Loucy (cell line): ENCODE measurements at regions not wholly inside any gene's neighbourhood (a gene's known extent, or its start where the extent isn't known, plus 50 kb on each side); places are given as distances from the start of the nearest gene placed in this dataset.
"Not testable (repeated sequence)": the region's sequence is repeated elsewhere in the genome, so short reads cannot be mapped to it uniquely, and the experiment has no call there.

Experiments
- H2AFZ ChIP-seq: fragments of 200-600 bp; sonication (generic); 2 replicates; pipeline ENCODE4 v1.6.0; 2016; ENCODE audit warnings: antibody characterized with exemption, mild to moderate bottlenecking, low read length, moderate library complexity
- H3F3A ChIP-seq: fragments of 200-600 bp; 2 replicates; pipeline ENCODE4 v1.6.0; 2016; ENCODE audit warnings: antibody characterized with exemption, low read depth, mild to moderate bottlenecking
- H3K27me3 ChIP-seq: fragments of 200-600 bp; sonication (generic); 2 replicates; pipeline ENCODE4 v1.6.1; 2014; ENCODE audit warnings: low read length, mild to moderate bottlenecking; ENCODE audit not compliant: insufficient read depth, poor library complexity, severe bottlenecking
- H3K36me3 ChIP-seq: fragments of 200-600 bp; sonication (generic); 2 replicates; pipeline ENCODE4 v1.6.1; 2016; ENCODE audit warnings: low read length; ENCODE audit not compliant: insufficient read depth
- H3K4me1 ChIP-seq: fragments of 200-600 bp; sonication (generic); 2 replicates; pipeline ENCODE4 v1.5.1; 2014; ENCODE audit warnings: low read length, mild to moderate bottlenecking; ENCODE audit not compliant: insufficient read depth, poor library complexity, severe bottlenecking
- H3K4me2 ChIP-seq: fragments of 200-600 bp; sonication (generic); 2 replicates; pipeline ENCODE4 v1.6.0; 2014; ENCODE audit warnings: antibody characterized with exemption, low read length, low read depth, mild to moderate bottlenecking; ENCODE audit not compliant: poor library complexity, severe bottlenecking
- H3K4me3 ChIP-seq: fragments of 200-600 bp; sonication (generic); 2 replicates; pipeline ENCODE4 v1.5.1; 2014; ENCODE audit warnings: low read length, mild to moderate bottlenecking, mixed read lengths; ENCODE audit not compliant: poor library complexity, severe bottlenecking
- H3K79me2 ChIP-seq: fragments of 200-600 bp; sonication (generic); 2 replicates; pipeline ENCODE4 v1.6.1; 2014; ENCODE audit warnings: low read length; ENCODE audit not compliant: insufficient read depth
- H3K9ac ChIP-seq: fragments of 200-600 bp; sonication (generic); 2 replicates; pipeline ENCODE4 v1.6.0; 2014; ENCODE audit warnings: mild to moderate bottlenecking, low read depth, low read length, moderate library complexity; ENCODE audit not compliant: poor library complexity, severe bottlenecking
- H3K9me2 ChIP-seq: fragments of 200-600 bp; sonication (generic); replicated peaks from 2 replicates; pipeline ENCODE4 v1.6.1; 2016; ENCODE audit warnings: low read depth, low read length, mixed read lengths
- H3K9me3 ChIP-seq: fragments of 200-600 bp; sonication (generic); 2 replicates; pipeline ENCODE4 v1.6.1; 2014; ENCODE audit warnings: mild to moderate bottlenecking, antibody characterized with exemption, low read length, low read depth; ENCODE audit not compliant: insufficient read depth
- H4K20me1 ChIP-seq: fragments of 200-600 bp; sonication (generic); 2 replicates; pipeline ENCODE4 v1.6.0; 2014; ENCODE audit warnings: antibody characterized with exemption, low read length, mild to moderate bottlenecking; ENCODE audit not compliant: insufficient read depth, poor library complexity, severe bottlenecking
- EZH2phosphoT487 ChIP-seq: fragments of 200-600 bp; IDR thresholded peaks from 2 replicates; pipeline ENCODE4 v1.6.1; 2018; ENCODE audit warnings: antibody characterized with exemption, mild to moderate bottlenecking, moderate library complexity, borderline replicate concordance
- TF ChIP-seq, protein P1 (sequence below): fragments of 200-600 bp; sonication (generic); conservative IDR thresholded peaks from 2 replicates; pipeline ENCODE4 v1.5.1; 2014; ENCODE audit warnings: mild to moderate bottlenecking, antibody characterized with exemption, low read length

DNA sequence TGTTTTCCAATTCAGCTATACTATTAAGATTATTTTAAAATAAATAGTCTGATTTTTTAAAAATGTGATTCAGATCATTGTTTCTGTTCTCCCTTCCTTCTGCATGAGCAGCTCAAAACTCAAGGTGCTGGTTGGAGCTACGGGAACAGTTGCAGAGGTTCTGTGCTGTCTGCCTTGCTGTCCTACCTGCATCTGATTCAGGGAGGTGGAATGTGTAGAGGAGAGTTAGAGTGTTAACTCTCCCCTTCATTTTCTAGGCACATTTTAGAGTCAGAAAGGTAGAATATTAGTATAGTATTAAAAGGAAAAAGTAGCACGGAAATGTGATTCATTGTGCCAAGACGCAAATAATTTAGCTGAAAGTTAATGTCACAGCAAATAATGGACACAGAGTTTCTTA lies 188.1 kb upstream of the SLC35B3 start:
- Histone ChIP-seq H3K9ac (no peak overlapping the region), H3K9me2 (no peaks in the 10 kb centered on the region), H3K36me3 (no peaks in the 10 kb centered on the region), H3K79me2 (no peaks in the 10 kb centered on the region), H3K4me1 (no peaks in the 10 kb centered on the region), H2AFZ (no peak overlapping the region), H3K4me3 (no peak overlapping the region), H3K27me3 (no peaks in the 10 kb centered on the region), H3K9me3 (no peaks in the 10 kb centered on the region), H3K4me2 (no peak overlapping the region), H4K20me1 (no peaks in the 10 kb centered on the region), H3F3A (no peaks in the 10 kb centered on the region)
- no peak for TF ChIP-seq EZH2phosphoT487
- TF ChIP-seq, protein P1, sequence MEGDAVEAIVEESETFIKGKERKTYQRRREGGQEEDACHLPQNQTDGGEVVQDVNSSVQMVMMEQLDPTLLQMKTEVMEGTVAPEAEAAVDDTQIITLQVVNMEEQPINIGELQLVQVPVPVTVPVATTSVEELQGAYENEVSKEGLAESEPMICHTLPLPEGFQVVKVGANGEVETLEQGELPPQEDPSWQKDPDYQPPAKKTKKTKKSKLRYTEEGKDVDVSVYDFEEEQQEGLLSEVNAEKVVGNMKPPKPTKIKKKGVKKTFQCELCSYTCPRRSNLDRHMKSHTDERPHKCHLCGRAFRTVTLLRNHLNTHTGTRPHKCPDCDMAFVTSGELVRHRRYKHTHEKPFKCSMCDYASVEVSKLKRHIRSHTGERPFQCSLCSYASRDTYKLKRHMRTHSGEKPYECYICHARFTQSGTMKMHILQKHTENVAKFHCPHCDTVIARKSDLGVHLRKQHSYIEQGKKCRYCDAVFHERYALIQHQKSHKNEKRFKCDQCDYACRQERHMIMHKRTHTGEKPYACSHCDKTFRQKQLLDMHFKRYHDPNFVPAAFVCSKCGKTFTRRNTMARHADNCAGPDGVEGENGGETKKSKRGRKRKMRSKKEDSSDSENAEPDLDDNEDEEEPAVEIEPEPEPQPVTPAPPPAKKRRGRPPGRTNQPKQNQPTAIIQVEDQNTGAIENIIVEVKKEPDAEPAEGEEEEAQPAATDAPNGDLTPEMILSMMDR = no peak

DNA sequence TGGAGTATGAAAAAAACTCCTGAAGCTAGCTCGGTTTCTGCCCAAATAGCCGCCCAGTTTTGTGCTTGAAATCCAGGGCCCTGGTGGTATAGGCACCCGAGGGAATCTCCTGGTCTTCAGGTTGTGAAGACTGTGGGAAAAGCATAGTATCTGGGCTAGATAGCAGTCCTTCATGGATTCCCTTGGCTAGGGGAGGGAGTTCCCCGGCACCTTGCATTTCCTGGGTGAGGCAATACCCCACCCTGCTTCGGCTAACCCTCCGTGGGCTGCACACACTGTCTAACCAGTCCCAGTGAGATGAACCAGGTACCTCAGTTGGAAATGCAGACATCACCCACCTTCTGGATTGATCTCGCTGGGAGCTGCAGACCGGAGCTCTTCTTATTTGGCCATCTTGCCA lies 184.5 kb upstream of the SLC35B3 start:
- Histone ChIP-seq H3K9ac (no peak overlapping the region), H3K4me3 (no peak overlapping the region), H3K27me3 (no peaks in the 10 kb centered on the region), H3K4me1 (no peaks in the 10 kb centered on the region), H3K9me3 (no peaks in the 10 kb centered on the region), H3K9me2 (no peaks in the 10 kb centered on the region), H4K20me1 (no peaks in the 10 kb centered on the region), H3K4me2 (no peak overlapping the region), H3F3A (no peaks in the 10 kb centered on the region), H3K79me2 (no peaks in the 10 kb centered on the region), H3K36me3 (no peaks in the 10 kb centered on the region), H2AFZ (no peak overlapping the region)
- TF ChIP-seq, protein P1 = no peak
- no peak for TF ChIP-seq EZH2phosphoT487

DNA sequence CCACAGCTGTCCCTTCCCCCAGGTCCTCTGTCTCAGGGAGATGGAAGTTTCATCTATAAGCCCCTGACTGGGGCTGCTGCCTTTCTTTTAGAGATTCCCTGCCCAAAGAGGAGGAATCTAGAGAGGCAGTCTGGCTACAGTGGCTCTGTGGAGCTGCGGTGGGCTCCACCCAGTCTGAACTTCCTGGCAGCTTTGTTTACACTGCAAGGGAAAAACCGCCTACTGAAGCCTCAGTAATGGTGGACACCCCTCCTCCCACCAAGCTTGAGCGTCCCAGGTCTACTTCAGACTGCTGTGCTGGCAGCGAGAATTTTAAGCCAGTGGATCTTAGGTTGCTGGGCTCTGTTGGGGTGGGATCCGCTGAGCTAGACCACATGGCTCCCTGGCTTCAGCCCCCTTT lies 184.1 kb upstream of the SLC35B3 start:
- not testable (repeated sequence) for H3K4me2 ChIP-seq, H3K4me1 ChIP-seq, H3K27me3 ChIP-seq, H3K79me2 ChIP-seq, H3K9ac ChIP-seq, H4K20me1 ChIP-seq, H3K36me3 ChIP-seq, H3K9me3 ChIP-seq, H3K4me3 ChIP-seq, H3F3A ChIP-seq, H2AFZ ChIP-seq, H3K9me2 ChIP-seq

DNA sequence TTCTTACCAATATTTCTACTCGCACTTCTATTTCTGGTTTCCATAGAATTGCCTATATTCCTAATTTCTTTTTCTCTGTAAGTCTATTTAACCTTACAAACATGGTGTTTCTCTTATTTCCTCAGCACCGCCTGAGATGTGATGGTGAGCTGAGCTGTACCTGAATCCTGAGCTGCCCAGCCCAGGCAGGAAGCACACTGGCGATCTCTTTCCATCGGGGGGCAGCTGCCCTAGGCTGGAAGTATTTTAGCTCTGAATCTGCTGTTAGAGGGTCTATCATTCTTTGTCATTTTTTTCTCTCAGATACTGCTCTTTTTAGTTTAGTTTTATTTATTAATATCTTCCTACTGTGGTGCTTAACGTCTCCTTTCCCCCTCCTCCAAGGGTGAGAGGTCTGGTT lies 173.4 kb upstream of the SLC35B3 start:
- TF ChIP-seq EZH2phosphoT487 = no peak
- TF ChIP-seq, protein P1 = peak; percentile 38; the same call in 1 of the 2 replicates

More for the DNA sequence above, 173.4 kb upstream of the SLC35B3 start:
- H3K79me2 ChIP-seq = no peaks in the 10 kb centered on the region
- H3K27me3 ChIP-seq = no peaks in the 10 kb centered on the region
- no peaks in the 10 kb centered on the region for H3F3A ChIP-seq
- H3K9me3 ChIP-seq = no peaks in the 10 kb centered on the region
- no peaks in the 10 kb centered on the region for H4K20me1 ChIP-seq
- no peak overlapping the region for H3K4me3 ChIP-seq
- no peaks in the 10 kb centered on the region for H3K4me1 ChIP-seq
- no peak overlapping the region for H2AFZ ChIP-seq
- no peaks in the 10 kb centered on the region for H3K36me3 ChIP-seq
- no peak overlapping the region for H3K4me2 ChIP-seq
- no peak overlapping the region for H3K9ac ChIP-seq
- H3K9me2 ChIP-seq = no peaks in the 10 kb centered on the region
